GM21515 (cell line): ENCODE measurements at regions not wholly inside any gene's neighbourhood (a gene's known extent, or its start where the extent isn't known, plus 50 kb on each side); places are given as distances from the start of the nearest gene placed in this dataset.
"Not testable (repeated sequence)": the region's sequence is repeated elsewhere in the genome, so short reads cannot be mapped to it uniquely, and the experiment has no call there.

ENCODE experiments used
- ATAC-seq: cut with Tn5 transposase; IDR thresholded peaks from one replicate; pipeline ENCODE4 v1.9.1; 2021; ENCODE audit not compliant: unreplicated experiment

- peak; percentile 87 for ATAC-seq
Measured at GRCh38 chr4:163681208-163681821, 186.8 kb downstream of the TMA16 start.

- no peak for ATAC-seq
Measured at GRCh38 chr4:163688856-163689255, 194.4 kb downstream of the TMA16 start.

- no peak for ATAC-seq
Measured at GRCh38 chr4:163693211-163693610, 198.7 kb downstream of the TMA16 start.

- no peak for ATAC-seq
Measured at GRCh38 chr4:163693776-163694175, 199.3 kb downstream of the TMA16 start.

GRCh38 chr4:163694385-163694784 lies 199.9 kb downstream of the TMA16 start:
- ATAC-seq = no peak

- ATAC-seq = no peak
Measured at GRCh38 chr4:163697121-163697520, 202.6 kb downstream of the TMA16 start.

GRCh38 chr4:163700383-163700782 lies 205.9 kb downstream of the TMA16 start:
- ATAC-seq = not testable (repeated sequence)

GRCh38 chr4:163701916-163702315 lies 207.4 kb downstream of the TMA16 start:
- ATAC-seq = peak; percentile 95

GRCh38 chr4:163702736-163703135 lies 208.2 kb downstream of the TMA16 start:
- no peak for ATAC-seq

GRCh38 chr4:163703251-163703650 lies 208.8 kb downstream of the TMA16 start:
- no peak for ATAC-seq

GRCh38 chr4:163707873-163708272 lies 213.4 kb downstream of the TMA16 start:
- ATAC-seq = no peak

GRCh38 chr4:163709601-163710000 lies 215.1 kb downstream of the TMA16 start:
- ATAC-seq = no peak

- ATAC-seq = no peak
Measured at GRCh38 chr4:163710158-163710557, 215.7 kb downstream of the TMA16 start.

GRCh38 chr4:163724495-163724894 lies 230.0 kb downstream of the TMA16 start:
- ATAC-seq = not testable (repeated sequence)

GRCh38 chr4:163726641-163727040 lies 232.2 kb downstream of the TMA16 start:
- ATAC-seq = no peak

- ATAC-seq = no peak
Measured at GRCh38 chr4:163731071-163731470, 236.6 kb downstream of the TMA16 start.

GRCh38 chr4:163732473-163732872 lies 238.0 kb downstream of the TMA16 start:
- no peak for ATAC-seq

- ATAC-seq = no peak
Measured at GRCh38 chr4:163736876-163737275, 242.4 kb downstream of the TMA16 start.

- ATAC-seq = not testable (repeated sequence)
Measured at GRCh38 chr4:163737846-163738245, 243.4 kb downstream of the TMA16 start.

- no peak for ATAC-seq
Measured at GRCh38 chr4:163738521-163738920, 244.0 kb downstream of the TMA16 start.

GRCh38 chr4:163744861-163745260 lies 250.4 kb downstream of the TMA16 start:
- peak; percentile 96 for ATAC-seq

- no peak for ATAC-seq
Measured at GRCh38 chr4:163747293-163747692, 252.8 kb downstream of the TMA16 start.

- no peak for ATAC-seq
Measured at GRCh38 chr4:163747886-163748285, 253.4 kb downstream of the TMA16 start.
